ENCODE measurements at regions not wholly inside any gene's neighbourhood (a gene's known extent, or its start where the extent isn't known, plus 50 kb on each side); places are given as distances from the start of the nearest gene placed in this dataset.

GRCh38 chr5:93092349-93093105, 488.5 kb downstream of the NR2F1-AS1 start:
- DNase-seq (ENCODE audit: missing footprints) (no peak), ATAC-seq (no peak)
- intact Hi-C loops (cut with DNase I) = loop anchor here (10.0 kb wide), 1 partner anchor 502 kb away; no protein-coding TSS in a partner anchor

GRCh38 chr5:93090698-93091097, 490.3 kb downstream of the NR2F1-AS1 start:
- DNase-seq (ENCODE audit: missing footprints) (no peak), ATAC-seq (no peak)
- intact Hi-C loops (cut with DNase I) = loop anchor here (10.0 kb wide), 1 partner anchor 504 kb away; no protein-coding TSS in a partner anchor

GRCh38 chr5:93088592-93089389, 492.2 kb downstream of the NR2F1-AS1 start:
- intact Hi-C loops (cut with DNase I) = loop anchor here (10.0 kb wide), 1 partner anchor 446 kb away; no protein-coding TSS in a partner anchor
- ATAC-seq (no peak), DNase-seq (ENCODE audit: missing footprints) (no peak)

GRCh38 chr5:93087326-93087725, 493.7 kb downstream of the NR2F1-AS1 start:
- intact Hi-C loops (cut with DNase I) = loop anchor here (10.0 kb wide), 1 partner anchor 447 kb away; no protein-coding TSS in a partner anchor
- no peak for ATAC-seq
- DNase-seq (ENCODE audit: missing footprints) = no peak

DNA sequence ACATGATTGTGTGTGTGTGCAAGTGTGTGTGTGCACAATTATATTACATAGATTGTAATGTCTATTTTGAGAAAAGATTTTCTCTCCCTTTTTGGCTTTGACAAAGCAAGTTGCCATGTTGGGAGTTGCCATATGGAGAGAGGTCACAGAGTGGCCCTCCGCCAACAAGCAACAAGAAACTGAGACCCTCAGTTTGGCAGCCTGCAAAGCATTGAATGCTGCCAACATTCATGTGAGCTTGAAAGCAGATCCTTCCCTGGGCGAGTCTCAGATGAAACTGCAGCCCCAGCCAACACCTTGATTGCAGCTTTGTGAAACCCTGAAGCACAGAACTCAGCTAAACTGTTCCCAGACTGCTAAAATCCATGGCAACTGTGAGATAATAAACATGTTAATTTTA, 498.0 kb downstream of the NR2F1-AS1 start:
- ATAC-seq (no peak), DNase-seq (ENCODE audit: missing footprints) (no peak)
- intact Hi-C loops (cut with DNase I) = loop anchor here (10.0 kb wide), 1 partner anchor 452 kb away; no protein-coding TSS in a partner anchor

GRCh38 chr5:93079046-93079445, 502.0 kb downstream of the NR2F1-AS1 start:
- ATAC-seq = no peak
- intact Hi-C loops (cut with DNase I) = no loop called here
- DNase-seq (ENCODE audit: missing footprints) = no peak

GRCh38 chr5:93078082-93079038, 502.7 kb downstream of the NR2F1-AS1 start:
- intact Hi-C loops (cut with DNase I) = no loop called here
- ATAC-seq (peak; percentile 98), DNase-seq (ENCODE audit: missing footprints) (no peak)

- ATAC-seq (no peak), DNase-seq (ENCODE audit: missing footprints) (no peak)
- intact Hi-C loops (cut with DNase I) = no loop called here
Measured at GRCh38 chr5:93076566-93076965, 504.5 kb downstream of the NR2F1-AS1 start.

DNA sequence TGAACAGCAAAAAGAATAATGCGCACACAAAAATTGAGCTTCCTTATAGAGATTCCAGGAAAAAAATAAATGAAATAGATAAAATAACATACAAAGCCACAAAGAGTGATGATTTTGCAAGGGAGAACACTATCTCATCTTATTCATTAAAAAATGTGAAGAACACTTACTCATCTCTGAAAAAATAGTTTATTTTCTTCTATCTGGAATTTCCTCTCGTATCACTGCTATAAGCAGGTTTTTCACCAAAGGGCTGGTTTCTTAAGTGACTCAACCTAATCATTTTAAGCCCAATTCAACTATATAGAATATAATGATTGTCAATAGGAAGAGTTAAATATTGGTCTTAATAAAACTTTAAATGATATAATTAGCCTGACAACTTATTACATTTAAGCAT, 504.9 kb downstream of the NR2F1-AS1 start:
- ATAC-seq (no peak), DNase-seq (ENCODE audit: missing footprints) (no peak)
- intact Hi-C loops (cut with DNase I) = no loop called here

GRCh38 chr5:93073547-93073946, 507.5 kb downstream of the NR2F1-AS1 start:
- ATAC-seq (no peak), DNase-seq (ENCODE audit: missing footprints) (no peak)
- intact Hi-C loops (cut with DNase I) = no loop called here

DNA sequence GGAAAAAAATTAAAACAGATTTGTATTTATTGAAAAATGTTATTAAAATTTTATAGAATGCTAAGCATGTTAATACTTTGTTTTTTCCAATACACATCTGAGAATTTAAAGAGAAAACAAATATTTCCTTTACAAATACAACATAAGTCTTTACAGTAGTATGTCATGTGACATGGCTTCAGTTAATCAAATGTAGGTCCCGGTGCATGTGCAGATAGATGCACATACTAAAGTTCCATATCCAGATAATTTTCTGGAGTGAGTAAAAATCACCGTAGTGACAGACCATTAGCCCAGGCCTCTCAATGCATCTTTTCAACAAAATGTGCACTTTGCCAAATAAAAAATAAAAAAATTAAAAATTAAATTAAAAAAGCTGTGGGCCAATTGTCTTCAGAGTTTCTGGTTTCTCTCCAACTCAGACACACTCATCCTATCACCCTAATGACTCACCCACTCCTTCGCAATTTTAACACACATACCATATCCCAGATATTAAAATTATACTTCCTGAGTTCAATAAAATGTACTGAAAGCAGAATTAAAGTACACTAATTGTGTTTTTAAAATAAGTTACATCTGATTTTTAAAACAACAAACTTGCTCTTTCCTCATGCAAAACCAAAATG, 508.1 kb downstream of the NR2F1-AS1 start:
- intact Hi-C loops (cut with DNase I) = no loop called here
- ATAC-seq (no peak), DNase-seq (ENCODE audit: missing footprints) (no peak)

- intact Hi-C loops (cut with DNase I) = no loop called here
- no peak for DNase-seq (ENCODE audit: missing footprints)
Measured at GRCh38 chr5:93071710-93072109, 509.3 kb downstream of the NR2F1-AS1 start.

DNA sequence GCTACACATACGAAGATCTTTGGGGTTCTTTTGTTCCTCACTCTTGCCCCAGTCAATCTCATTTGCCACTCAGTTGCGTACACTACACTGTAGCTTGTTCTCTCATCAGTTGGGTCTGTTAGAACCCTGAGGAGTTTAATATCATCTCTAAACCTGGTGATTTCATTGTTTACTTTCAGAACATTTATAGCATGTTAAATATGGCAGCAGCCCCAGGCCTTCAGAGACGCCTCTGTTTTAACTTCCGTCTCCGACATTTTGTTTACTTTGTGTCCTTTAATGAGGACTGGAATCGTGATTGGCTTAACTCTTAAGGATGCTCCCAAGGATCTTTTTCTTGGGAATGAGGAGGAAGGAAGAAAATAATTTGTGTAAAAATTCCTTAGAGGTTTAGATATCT, 510.1 kb downstream of the NR2F1-AS1 start:
- DNase-seq (ENCODE audit: missing footprints) (no peak), ATAC-seq (no peak)
- intact Hi-C loops (cut with DNase I) = no loop called here

More at GRCh38 chr5:93071710-93072109, 509.3 kb downstream of the NR2F1-AS1 start:
- no peak for ATAC-seq

DNA sequence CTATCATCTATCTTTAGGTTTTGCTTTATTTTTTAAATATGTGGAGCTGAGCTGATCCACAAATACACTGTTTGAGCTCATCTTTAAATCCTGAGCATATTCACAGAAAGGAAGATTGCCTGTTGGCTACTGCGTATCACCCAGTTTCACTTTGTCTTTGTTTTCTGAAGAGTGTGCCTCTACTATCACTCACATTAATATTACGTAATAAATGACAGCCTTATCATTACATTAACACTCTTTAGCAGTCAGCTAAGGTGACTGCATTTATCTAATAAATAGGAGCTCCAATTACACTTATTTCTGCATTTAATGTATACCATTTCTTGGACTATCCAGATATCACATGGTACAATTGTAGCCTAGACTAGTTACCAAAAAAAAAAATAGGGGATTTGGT, 511.7 kb downstream of the NR2F1-AS1 start:
- ATAC-seq (no peak), DNase-seq (ENCODE audit: missing footprints) (no peak)
- intact Hi-C loops (cut with DNase I) = no loop called here

GRCh38 chr5:93062548-93062947, 518.5 kb downstream of the NR2F1-AS1 start:
- no peak for ATAC-seq

GRCh38 chr5:93058309-93058708, 522.7 kb downstream of the NR2F1-AS1 start:
- ATAC-seq (no peak), DNase-seq (ENCODE audit: missing footprints) (no peak)
- intact Hi-C loops (cut with DNase I) = no loop called here

More at GRCh38 chr5:93062548-93062947, 518.5 kb downstream of the NR2F1-AS1 start:
- DNase-seq (ENCODE audit: missing footprints) = no peak
- intact Hi-C loops (cut with DNase I) = no loop called here

GRCh38 chr5:93057311-93057710, 523.7 kb downstream of the NR2F1-AS1 start:
- ATAC-seq (no peak), DNase-seq (ENCODE audit: missing footprints) (no peak)
- intact Hi-C loops (cut with DNase I) = no loop called here

- ATAC-seq (no peak), DNase-seq (ENCODE audit: missing footprints) (no peak)
- intact Hi-C loops (cut with DNase I) = no loop called here
Measured at GRCh38 chr5:93055971-93056370, 525.0 kb downstream of the NR2F1-AS1 start.

Data from Right ventricle myocardium inferior (tissue), 1 donor.